Stomach (tissue), 4 donors: ENCODE measurements at regions not wholly inside any gene's neighbourhood (a gene's known extent, or its start where the extent isn't known, plus 50 kb on each side); places are given as distances from the start of the nearest gene placed in this dataset.

Experiments
- POLR2A ChIP-seq, 4 donors: fragments of 450-650 bp; IDR thresholded peaks; one replicate each; pipeline ENCODE4 v1.6.1; 2016; ENCODE audit warnings: antibody characterized with exemption in 4 of 4, control low read depth in 2 of 4, mild to moderate bottlenecking in 1 of 4, moderate library complexity in 1 of 4
- POLR2AphosphoS5 ChIP-seq, 3 donors: sonication (generic); formaldehyde crosslinking; IDR thresholded peaks; one replicate each; pipeline ENCODE4 v1.6.1; 2016; ENCODE audit warnings: antibody characterized with exemption in 3 of 3
- TF ChIP-seq, protein P1 (sequence below), 7 experiments: fragments of 450-650 bp in 4 of 7; fragments of 200-600 bp in 3 of 7; sonication (generic) in 3 of 7; IDR thresholded peaks; one replicate each; pipeline ENCODE4 v1.5.1; 2016 to 2019; ENCODE audit warnings: antibody characterized with exemption in 7 of 7, control low read depth in 2 of 7, mild to moderate bottlenecking in 1 of 7

DNA sequence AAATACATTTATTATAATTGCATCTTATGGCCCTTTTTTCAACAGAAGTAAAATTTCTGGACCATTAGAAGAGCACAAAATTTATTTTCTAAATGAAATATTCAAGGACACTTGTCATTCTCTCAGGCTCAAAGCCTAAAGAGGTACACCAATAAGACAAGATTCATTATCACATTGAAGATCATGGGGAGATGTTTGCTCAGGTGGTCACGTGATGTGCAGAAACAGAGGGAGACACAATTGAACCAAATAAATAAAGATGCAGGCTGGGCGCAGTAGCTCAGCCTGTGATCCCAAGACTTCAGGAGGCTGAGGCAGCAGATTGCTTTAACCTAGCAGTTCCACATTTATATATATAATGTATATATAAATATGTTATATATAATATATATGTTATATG is 53.2 kb upstream of the TMEM254 start:
- TF ChIP-seq, protein P1, sequence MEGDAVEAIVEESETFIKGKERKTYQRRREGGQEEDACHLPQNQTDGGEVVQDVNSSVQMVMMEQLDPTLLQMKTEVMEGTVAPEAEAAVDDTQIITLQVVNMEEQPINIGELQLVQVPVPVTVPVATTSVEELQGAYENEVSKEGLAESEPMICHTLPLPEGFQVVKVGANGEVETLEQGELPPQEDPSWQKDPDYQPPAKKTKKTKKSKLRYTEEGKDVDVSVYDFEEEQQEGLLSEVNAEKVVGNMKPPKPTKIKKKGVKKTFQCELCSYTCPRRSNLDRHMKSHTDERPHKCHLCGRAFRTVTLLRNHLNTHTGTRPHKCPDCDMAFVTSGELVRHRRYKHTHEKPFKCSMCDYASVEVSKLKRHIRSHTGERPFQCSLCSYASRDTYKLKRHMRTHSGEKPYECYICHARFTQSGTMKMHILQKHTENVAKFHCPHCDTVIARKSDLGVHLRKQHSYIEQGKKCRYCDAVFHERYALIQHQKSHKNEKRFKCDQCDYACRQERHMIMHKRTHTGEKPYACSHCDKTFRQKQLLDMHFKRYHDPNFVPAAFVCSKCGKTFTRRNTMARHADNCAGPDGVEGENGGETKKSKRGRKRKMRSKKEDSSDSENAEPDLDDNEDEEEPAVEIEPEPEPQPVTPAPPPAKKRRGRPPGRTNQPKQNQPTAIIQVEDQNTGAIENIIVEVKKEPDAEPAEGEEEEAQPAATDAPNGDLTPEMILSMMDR (IDR thresholded peaks at IDR 0.05), result no peak
- TF ChIP-seq POLR2A (IDR thresholded peaks at IDR 0.05), result no peak
- TF ChIP-seq POLR2AphosphoS5 (IDR thresholded peaks at IDR 0.05), result no peak
